Vagina (tissue), 2 donors: ENCODE measurements at regions not wholly inside any gene's neighbourhood (a gene's known extent, or its start where the extent isn't known, plus 50 kb on each side); places are given as distances from the start of the nearest gene placed in this dataset.

Experiments
- DNase-seq, 2 donors: peaks; one replicate each; pipeline ENCODE4 v3.0.0-alpha.2; 2017; ENCODE audit errors: extremely low spot score in 2 of 2
- H3K27ac ChIP-seq: fragments of 200-600 bp; sonication (generic); one replicate; pipeline ENCODE4 v1.5.1; 2019
- H3K27me3 ChIP-seq: fragments of 200-600 bp; sonication (generic); one replicate; pipeline ENCODE4 v1.5.1; 2019
- H3K36me3 ChIP-seq, 2 donors: fragments of 200-600 bp; sonication (generic); one replicate each; pipeline ENCODE4 v1.5.1; 2017 to 2019
- H3K4me1 ChIP-seq: fragments of 200-600 bp; sonication (generic); one replicate; pipeline ENCODE4 v1.5.1; 2019
- H3K4me3 ChIP-seq, 2 donors: fragments of 200-600 bp; sonication (generic); 1 replicate in 1 of 2; 2 replicates in 1 of 2; pipeline ENCODE4 v1.5.1; 2016 to 2019
- H3K9me3 ChIP-seq: fragments of 200-600 bp; sonication (generic); one replicate; pipeline ENCODE4 v1.5.1; 2019
- CTCF ChIP-seq, 3 experiments: fragments of 450-650 bp in 2 of 3; fragments of 200-600 bp in 1 of 3; sonication (generic) in 1 of 3; IDR thresholded peaks; one replicate each; pipeline ENCODE4 v1.5.1; 2017 to 2019; ENCODE audit warnings: antibody characterized with exemption in 3 of 3, mild to moderate bottlenecking in 2 of 3, moderate library complexity in 2 of 3
- POLR2A ChIP-seq, 2 donors: fragments of 450-650 bp; IDR thresholded peaks; one replicate each; pipeline ENCODE4 v1.6.1; 2017; ENCODE audit warnings: antibody characterized with exemption in 2 of 2, mild to moderate bottlenecking in 2 of 2, moderate library complexity in 2 of 2
- POLR2AphosphoS5 ChIP-seq, 2 donors: sonication (generic); formaldehyde crosslinking; IDR thresholded peaks; one replicate each; pipeline ENCODE4 v1.9.0; 2017; ENCODE audit warnings: antibody characterized with exemption in 2 of 2, mild to moderate bottlenecking in 2 of 2, low read depth in 1 of 2; ENCODE audit not compliant: insufficient read depth in 1 of 2
- intact Hi-C: fragments of 100-400 bp; cut with DNase I; formaldehyde crosslinking; loops from one replicate; pipeline ENCODE4 v1.15.1; 2023

- DNase-seq: no peak
- Histone ChIP-seq H3K27ac (no peak overlapping the region), H3K36me3 (no peaks in the 10 kb centered on the region), H3K9me3 (no peaks in the 10 kb centered on the region), H3K27me3 (no peaks in the 10 kb centered on the region), H3K4me3 (no peak overlapping the region), H3K4me1 (no peaks in the 10 kb centered on the region)
- intact Hi-C loops: no loop called here
- TF ChIP-seq CTCF (IDR thresholded peaks at IDR 0.05) (no peak), POLR2AphosphoS5 (IDR thresholded peaks at IDR 0.05; ENCODE audit: insufficient read depth in 1 of 2, low read depth in 1 of 2) (no peak), POLR2A (IDR thresholded peaks at IDR 0.05) (no peak)
Observed at GRCh38 chr15:49706805-49707204, 86.0 kb downstream of the DTWD1 start.

- H3K27ac ChIP-seq: no peak overlapping the region
- DNase-seq: no peak
- H3K9me3 ChIP-seq: no peaks in the 10 kb centered on the region
- no peaks in the 10 kb centered on the region for H3K4me1 ChIP-seq
- TF ChIP-seq CTCF (IDR thresholded peaks at IDR 0.05) (no peak), POLR2A (IDR thresholded peaks at IDR 0.05) (no peak), POLR2AphosphoS5 (IDR thresholded peaks at IDR 0.05; ENCODE audit: insufficient read depth in 1 of 2, low read depth in 1 of 2) (no peak)
- H3K4me3 ChIP-seq: no peak overlapping the region
- H3K36me3 ChIP-seq: no peaks in the 10 kb centered on the region
- intact Hi-C loops: no loop called here
- H3K27me3 ChIP-seq: no peaks in the 10 kb centered on the region
Observed at GRCh38 chr15:49707598-49707997, 86.8 kb downstream of the DTWD1 start.

GRCh38 chr15:49709646-49710214, 88.9 kb downstream of the DTWD1 start:
- TF ChIP-seq POLR2AphosphoS5 (IDR thresholded peaks at IDR 0.05; ENCODE audit: insufficient read depth in 1 of 2, low read depth in 1 of 2): no peak
- TF ChIP-seq CTCF (IDR thresholded peaks at IDR 0.05): no peak
- no peak for TF ChIP-seq POLR2A (IDR thresholded peaks at IDR 0.05)
- H3K36me3 ChIP-seq: no peaks in the 10 kb centered on the region
- H3K4me1 ChIP-seq: no peaks in the 10 kb centered on the region
- DNase-seq: no peak
- H3K27ac ChIP-seq: no peak overlapping the region
- no peaks in the 10 kb centered on the region for H3K9me3 ChIP-seq
- H3K27me3 ChIP-seq: no peaks in the 10 kb centered on the region
- intact Hi-C loops: no loop called here
- no peak overlapping the region for H3K4me3 ChIP-seq

- no peak for TF ChIP-seq POLR2A (IDR thresholded peaks at IDR 0.05)
- no peak for TF ChIP-seq CTCF (IDR thresholded peaks at IDR 0.05)
- TF ChIP-seq POLR2AphosphoS5 (IDR thresholded peaks at IDR 0.05; ENCODE audit: insufficient read depth in 1 of 2, low read depth in 1 of 2): no peak
- no peak for DNase-seq
- H3K4me3 ChIP-seq: no peak overlapping the region
Observed at GRCh38 chr15:49712162-49712561, 91.3 kb downstream of the DTWD1 start.

GRCh38 chr15:49712846-49713450, 92.1 kb downstream of the DTWD1 start:
- intact Hi-C loops: no loop called here
- H3K27me3 ChIP-seq: no peaks in the 10 kb centered on the region
- TF ChIP-seq POLR2A (IDR thresholded peaks at IDR 0.05) (no peak), POLR2AphosphoS5 (IDR thresholded peaks at IDR 0.05; ENCODE audit: insufficient read depth in 1 of 2, low read depth in 1 of 2) (no peak), CTCF (IDR thresholded peaks at IDR 0.05) (no peak)
- no peaks in the 10 kb centered on the region for H3K9me3 ChIP-seq
- H3K36me3 ChIP-seq: no peaks in the 10 kb centered on the region
- H3K4me3 ChIP-seq: no peak overlapping the region
- H3K27ac ChIP-seq: no peak overlapping the region
- H3K4me1 ChIP-seq: no peaks in the 10 kb centered on the region
- DNase-seq: no peak

More at GRCh38 chr15:49712162-49712561, 91.3 kb downstream of the DTWD1 start:
- H3K36me3 ChIP-seq: no peaks in the 10 kb centered on the region
- H3K27me3 ChIP-seq: no peaks in the 10 kb centered on the region
- no peak overlapping the region for H3K27ac ChIP-seq
- H3K9me3 ChIP-seq: no peaks in the 10 kb centered on the region
- H3K4me1 ChIP-seq: no peaks in the 10 kb centered on the region
- intact Hi-C loops: no loop called here
